ENCODE measurements at regions not wholly inside any gene's neighbourhood (a gene's known extent, or its start where the extent isn't known, plus 50 kb on each side); places are given as distances from the start of the nearest gene placed in this dataset.

DNA sequence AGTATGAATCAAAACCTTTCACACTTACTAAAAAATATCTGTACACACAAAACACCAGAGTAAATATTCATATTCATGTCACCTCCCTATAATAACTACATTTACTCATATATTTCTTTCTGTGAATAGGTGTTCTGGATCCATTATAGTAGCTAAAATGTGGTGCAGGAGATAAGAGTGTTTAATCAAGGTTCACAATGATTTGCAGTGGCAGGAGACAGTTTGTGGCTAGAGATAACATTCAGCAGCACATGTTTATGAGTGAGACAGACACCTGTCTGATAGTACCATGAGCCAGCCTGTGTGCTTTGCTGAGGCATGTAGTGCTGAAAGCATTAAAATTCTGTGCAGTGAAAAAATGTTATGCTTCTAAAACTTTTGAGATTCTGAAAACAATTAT lies 410.3 kb downstream of the SRGAP2C start:
- TF ChIP-seq, protein P1, sequence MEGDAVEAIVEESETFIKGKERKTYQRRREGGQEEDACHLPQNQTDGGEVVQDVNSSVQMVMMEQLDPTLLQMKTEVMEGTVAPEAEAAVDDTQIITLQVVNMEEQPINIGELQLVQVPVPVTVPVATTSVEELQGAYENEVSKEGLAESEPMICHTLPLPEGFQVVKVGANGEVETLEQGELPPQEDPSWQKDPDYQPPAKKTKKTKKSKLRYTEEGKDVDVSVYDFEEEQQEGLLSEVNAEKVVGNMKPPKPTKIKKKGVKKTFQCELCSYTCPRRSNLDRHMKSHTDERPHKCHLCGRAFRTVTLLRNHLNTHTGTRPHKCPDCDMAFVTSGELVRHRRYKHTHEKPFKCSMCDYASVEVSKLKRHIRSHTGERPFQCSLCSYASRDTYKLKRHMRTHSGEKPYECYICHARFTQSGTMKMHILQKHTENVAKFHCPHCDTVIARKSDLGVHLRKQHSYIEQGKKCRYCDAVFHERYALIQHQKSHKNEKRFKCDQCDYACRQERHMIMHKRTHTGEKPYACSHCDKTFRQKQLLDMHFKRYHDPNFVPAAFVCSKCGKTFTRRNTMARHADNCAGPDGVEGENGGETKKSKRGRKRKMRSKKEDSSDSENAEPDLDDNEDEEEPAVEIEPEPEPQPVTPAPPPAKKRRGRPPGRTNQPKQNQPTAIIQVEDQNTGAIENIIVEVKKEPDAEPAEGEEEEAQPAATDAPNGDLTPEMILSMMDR (IDR thresholded peaks at IDR 0.05; ENCODE audit: low read length) = no peak
- no peak for TF ChIP-seq EZH2 (IDR thresholded peaks at IDR 0.05; ENCODE audit: borderline replicate concordance, low read length)

Measured in OCI-LY1 (cell line).